Subcutaneous abdominal adipose tissue (tissue), 5 donors: ENCODE measurements at regions not wholly inside any gene's neighbourhood (a gene's known extent, or its start where the extent isn't known, plus 50 kb on each side); places are given as distances from the start of the nearest gene placed in this dataset.

ENCODE experiments used
- H3K27ac ChIP-seq: one replicate; pipeline ENCODE4 v1.7.0; 2013; ENCODE audit warnings: low read depth, mild to moderate bottlenecking, inconsistent platforms, low read length, moderate library complexity
- H3K27me3 ChIP-seq, 5 donors: one replicate each; pipeline ENCODE4 v1.7.0; 2013; ENCODE audit warnings: low read length in 5 of 5, inconsistent platforms in 1 of 5; ENCODE audit not compliant: control insufficient read depth in 5 of 5, insufficient read depth in 4 of 5
- H3K36me3 ChIP-seq, 5 donors: one replicate each; pipeline ENCODE4 v1.7.0; 2013; ENCODE audit warnings: low read length in 5 of 5; ENCODE audit not compliant: control insufficient read depth in 5 of 5, insufficient read depth in 5 of 5
- H3K4me1 ChIP-seq, 5 donors: one replicate each; pipeline ENCODE4 v1.7.0; 2013; ENCODE audit warnings: low read length in 5 of 5, mild to moderate bottlenecking in 3 of 5, moderate library complexity in 1 of 5; ENCODE audit not compliant: control insufficient read depth in 5 of 5, insufficient read depth in 5 of 5
- H3K4me3 ChIP-seq, 5 donors: one replicate each; pipeline ENCODE4 v1.7.0; 2013; ENCODE audit warnings: low read length in 5 of 5, low read depth in 1 of 5
- H3K9ac ChIP-seq, 5 donors: one replicate each; pipeline ENCODE4 v1.7.0; 2013; ENCODE audit warnings: low read length in 5 of 5, mild to moderate bottlenecking in 4 of 5, moderate library complexity in 3 of 5
- H3K9me3 ChIP-seq, 5 donors: one replicate each; pipeline ENCODE4 v1.7.0; 2013; ENCODE audit warnings: low read length in 5 of 5; ENCODE audit not compliant: control insufficient read depth in 5 of 5
- donor health status: healthy.
- donor health status: healthy.
- donor health status: healthy.
- donor health status: healthy.
- donor health status: healthy.

GRCh38 chr10:130363051-130363450 lies 226.9 kb downstream of the GLRX3 start:
- no peaks in the 10 kb centered on the region for H3K4me1 ChIP-seq
- H3K27me3 ChIP-seq = peaks cover 5 to 12% (median 7%) of the 10 kb centered on the region in 5 donors
- H3K4me3 ChIP-seq = no peak overlapping the region
- H3K36me3 ChIP-seq = no peaks in the 10 kb centered on the region
- no peaks in the 10 kb centered on the region for H3K9me3 ChIP-seq
- no peak overlapping the region for H3K27ac ChIP-seq
- H3K9ac ChIP-seq = no peak overlapping the region

GRCh38 chr10:130363899-130364445 lies 227.8 kb downstream of the GLRX3 start:
- no peak overlapping the region for H3K9ac ChIP-seq
- no peaks in the 10 kb centered on the region for H3K36me3 ChIP-seq
- H3K4me3 ChIP-seq = no peak overlapping the region
- no peaks in the 10 kb centered on the region for H3K9me3 ChIP-seq
- no peak overlapping the region for H3K27ac ChIP-seq
- H3K27me3 ChIP-seq = peaks cover 5 to 12% (median 7%) of the 10 kb centered on the region in 5 donors
- H3K4me1 ChIP-seq = no peaks in the 10 kb centered on the region

- peaks cover 10 to 14% (median 11%) of the 10 kb centered on the region in 5 donors for H3K27me3 ChIP-seq
Observed at GRCh38 chr10:130364631-130365411, 228.6 kb downstream of the GLRX3 start.

GRCh38 chr10:130368761-130369560 lies 232.8 kb downstream of the GLRX3 start:
- Histone ChIP-seq H3K4me3 (no peak overlapping the region), H3K27ac (no peak overlapping the region), H3K27me3 (peaks cover 5 to 19% (median 11%) of the 10 kb centered on the region in 5 donors), H3K9me3 (no peaks in the 10 kb centered on the region), H3K36me3 (no peaks in the 10 kb centered on the region), H3K9ac (no peak overlapping the region), H3K4me1 (no peaks in the 10 kb centered on the region)

More at GRCh38 chr10:130364631-130365411, 228.6 kb downstream of the GLRX3 start:
- Histone ChIP-seq H3K4me3 (no peak overlapping the region), H3K9me3 (no peaks in the 10 kb centered on the region), H3K9ac (no peak overlapping the region), H3K4me1 (no peaks in the 10 kb centered on the region), H3K36me3 (no peaks in the 10 kb centered on the region), H3K27ac (no peak overlapping the region)

GRCh38 chr10:130369645-130370381 lies 233.6 kb downstream of the GLRX3 start:
- no peak overlapping the region for H3K4me3 ChIP-seq
- no peaks in the 10 kb centered on the region for H3K9me3 ChIP-seq
- H3K27me3 ChIP-seq = peaks cover 5 to 19% (median 8%) of the 10 kb centered on the region in 5 donors
- H3K36me3 ChIP-seq = no peaks in the 10 kb centered on the region
- H3K4me1 ChIP-seq = no peaks in the 10 kb centered on the region
- no peak overlapping the region for H3K9ac ChIP-seq
- no peak overlapping the region for H3K27ac ChIP-seq

GRCh38 chr10:130370721-130371120 lies 234.5 kb downstream of the GLRX3 start:
- Histone ChIP-seq H3K4me1 (no peaks in the 10 kb centered on the region), H3K27me3 (peaks cover 5 to 19% (median 8%) of the 10 kb centered on the region in 5 donors), H3K36me3 (no peaks in the 10 kb centered on the region), H3K27ac (no peak overlapping the region), H3K9me3 (peaks cover 0 to 2% (median 0%) of the 10 kb centered on the region in 5 donors), H3K9ac (no peak overlapping the region), H3K4me3 (no peak overlapping the region)

GRCh38 chr10:130371156-130371555 lies 235.0 kb downstream of the GLRX3 start:
- Histone ChIP-seq H3K9ac (no peak overlapping the region), H3K4me3 (no peak overlapping the region), H3K9me3 (peaks cover 0 to 6% (median 0%) of the 10 kb centered on the region in 5 donors), H3K27me3 (peaks cover 5 to 19% (median 8%) of the 10 kb centered on the region in 5 donors), H3K36me3 (no peaks in the 10 kb centered on the region), H3K4me1 (no peaks in the 10 kb centered on the region), H3K27ac (no peak overlapping the region)

- Histone ChIP-seq H3K4me1 (no peaks in the 10 kb centered on the region), H3K9me3 (peaks cover 0 to 8% (median 0%) of the 10 kb centered on the region in 5 donors), H3K36me3 (no peaks in the 10 kb centered on the region), H3K4me3 (no peak overlapping the region), H3K27me3 (peaks cover 6 to 17% (median 8%) of the 10 kb centered on the region in 5 donors), H3K9ac (no peak overlapping the region), H3K27ac (no peak overlapping the region)
Observed at GRCh38 chr10:130371666-130372065, 235.5 kb downstream of the GLRX3 start.

GRCh38 chr10:130372222-130372621 lies 236.0 kb downstream of the GLRX3 start:
- no peaks in the 10 kb centered on the region for H3K36me3 ChIP-seq
- no peak overlapping the region for H3K27ac ChIP-seq
- H3K4me3 ChIP-seq = no peak overlapping the region
- H3K9me3 ChIP-seq = peaks cover 0 to 8% (median 0%) of the 10 kb centered on the region in 5 donors
- H3K9ac ChIP-seq = no peak overlapping the region
- H3K27me3 ChIP-seq = peaks cover 7 to 17% (median 9%) of the 10 kb centered on the region in 5 donors
- no peaks in the 10 kb centered on the region for H3K4me1 ChIP-seq
